Activated CD8-positive, alpha-beta T cell treated with anti-CD3 and anti-CD28 coated beads, Interleukin-2, amount 10 ng/mL, durations not matched to agents 7 days and 5 days (primary cell): ENCODE measurements at regions not wholly inside any gene's neighbourhood (a gene's known extent, or its start where the extent isn't known, plus 50 kb on each side); places are given as distances from the start of the nearest gene placed in this dataset.

Source experiments
- ATAC-seq: fragments of 150-1000 bp; cut with Tn5 transposase; one replicate; pipeline ENCODE4 v1.10.0; 2021; ENCODE audit warnings: moderate library complexity
- CTCF ChIA-PET: fragments of 350-600 bp; sonication (Branson Sonifier 250); formaldehyde crosslinking; loops from one replicate; lab custom pipeline; 2021; ENCODE audit warnings: antibody characterized with exemption; lab: Charles Lee
- POLR2A ChIA-PET: fragments of 350-600 bp; sonication (Branson Sonifier 250); formaldehyde crosslinking; loops from one replicate; lab custom pipeline; 2021; ENCODE audit warnings: antibody characterized with exemption; lab: Charles Lee
- DNase-seq: peaks from one replicate; pipeline ENCODE4 v3.0.0-alpha.2; 2020
- H3K27ac Mint-ChIP-seq: one replicate; pipeline ENCODE4 v1.8.0; 2021; ENCODE audit warnings: mild to moderate bottlenecking, mixed read lengths
- H3K27me3 Mint-ChIP-seq: one replicate; pipeline ENCODE4 v1.8.0; 2021; ENCODE audit warnings: low read depth, mixed read lengths
- H3K36me3 Mint-ChIP-seq: one replicate; pipeline ENCODE4 v1.8.0; 2021; ENCODE audit warnings: low read depth, mixed read lengths
- H3K4me1 Mint-ChIP-seq: one replicate; pipeline ENCODE4 v1.8.0; 2021; ENCODE audit warnings: low read depth, mixed read lengths
- H3K4me3 Mint-ChIP-seq: one replicate; pipeline ENCODE4 v1.8.0; 2021; ENCODE audit warnings: mild to moderate bottlenecking, mixed read lengths
- H3K9me3 Mint-ChIP-seq: one replicate; pipeline ENCODE4 v1.8.0; 2022; ENCODE audit warnings: mixed read lengths; ENCODE audit not compliant: insufficient read depth

DNA sequence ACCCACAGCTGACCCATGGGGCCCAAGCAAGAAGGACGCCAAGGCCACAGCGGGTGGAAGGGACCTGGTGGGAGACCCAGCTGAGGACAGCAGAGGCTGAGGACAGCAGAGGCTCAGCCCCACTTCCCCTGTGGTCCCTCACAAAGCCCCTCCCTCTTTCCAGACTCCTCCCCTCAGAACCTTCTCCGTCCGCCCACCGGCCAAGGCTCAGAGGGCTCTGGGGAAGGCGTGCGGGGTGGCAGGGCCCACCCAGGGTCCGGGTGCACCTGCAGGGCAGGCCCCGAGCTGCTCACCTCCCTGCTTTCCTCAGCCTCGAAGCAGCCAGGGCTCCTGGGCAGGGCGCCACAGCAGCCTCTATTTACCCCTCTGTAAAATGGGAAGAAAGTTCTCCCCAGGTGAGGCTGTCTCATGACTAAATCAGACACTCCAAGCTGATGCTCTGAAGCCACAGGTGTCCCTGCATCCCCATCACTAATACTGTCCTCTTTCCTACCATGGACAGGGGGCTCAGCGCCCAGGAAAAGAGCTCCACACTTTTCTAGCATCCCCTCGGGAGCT is 137.9 kb upstream of the PPP1R26 start:
- Mint-ChIP-seq H3K27ac (no peak overlapping the region), H3K9me3 (no peaks in the 10 kb centered on the region), H3K27me3 (no peaks in the 10 kb centered on the region), H3K36me3 (no peaks in the 10 kb centered on the region), H3K4me3 (no peak overlapping the region), H3K4me1 (no peaks in the 10 kb centered on the region)
- POLR2A ChIA-PET: no interaction called here
- DNase-seq (no peak), ATAC-seq (no peak)
- CTCF ChIA-PET: no interaction called here

DNA sequence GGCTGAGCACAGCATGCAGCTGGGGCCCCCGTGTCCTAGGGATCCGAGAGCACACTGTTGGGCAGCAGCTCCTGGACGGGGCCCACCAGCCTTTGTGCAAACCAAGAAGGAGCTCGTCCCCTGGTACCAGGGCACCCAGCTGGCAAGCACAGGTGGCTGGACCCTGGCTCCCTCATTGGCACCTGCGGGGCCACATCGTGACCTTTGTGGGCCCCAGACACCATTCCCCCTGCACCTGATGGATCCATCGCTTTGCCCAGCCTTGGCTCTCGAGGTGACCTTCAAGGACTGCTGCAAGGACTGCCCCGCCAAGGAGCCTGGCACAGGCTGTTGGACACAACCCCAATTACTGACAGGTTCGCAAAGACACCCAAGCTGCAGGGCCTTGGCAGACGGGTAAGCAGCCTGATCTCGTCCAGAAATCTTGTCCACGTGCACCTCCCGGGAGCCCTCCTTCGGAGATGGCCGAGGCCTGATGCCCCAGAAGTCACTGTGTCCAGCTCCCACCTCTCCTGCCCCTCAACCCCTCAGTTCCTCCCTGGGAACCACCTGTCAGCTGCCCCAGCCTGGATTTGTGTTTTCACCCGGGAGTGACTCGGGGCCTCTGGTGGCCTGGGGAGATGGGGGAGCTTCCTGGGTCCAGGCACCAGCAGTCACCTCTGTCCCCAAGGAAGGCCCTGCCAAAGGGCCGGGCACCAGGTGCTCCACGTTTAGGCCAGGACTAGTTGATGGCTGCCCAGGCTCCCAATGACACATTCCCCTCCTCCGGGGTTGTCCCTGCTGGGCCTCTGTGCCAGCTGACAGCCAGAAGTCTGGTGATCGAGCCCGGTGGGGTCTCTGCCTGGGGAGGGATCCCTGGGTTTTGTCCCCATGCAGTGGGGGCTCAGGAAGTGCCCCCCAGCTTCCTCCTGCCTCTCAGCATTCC is 137.1 kb upstream of the PPP1R26 start:
- no peak overlapping the region for H3K27ac Mint-ChIP-seq
- CTCF ChIA-PET: no interaction called here
- H3K9me3 Mint-ChIP-seq: no peaks in the 10 kb centered on the region
- no peak for ATAC-seq
- H3K36me3 Mint-ChIP-seq: no peaks in the 10 kb centered on the region
- no peak for DNase-seq
- no peaks in the 10 kb centered on the region for H3K27me3 Mint-ChIP-seq
- H3K4me1 Mint-ChIP-seq: no peaks in the 10 kb centered on the region
- POLR2A ChIA-PET: no interaction called here
- no peak overlapping the region for H3K4me3 Mint-ChIP-seq

DNA sequence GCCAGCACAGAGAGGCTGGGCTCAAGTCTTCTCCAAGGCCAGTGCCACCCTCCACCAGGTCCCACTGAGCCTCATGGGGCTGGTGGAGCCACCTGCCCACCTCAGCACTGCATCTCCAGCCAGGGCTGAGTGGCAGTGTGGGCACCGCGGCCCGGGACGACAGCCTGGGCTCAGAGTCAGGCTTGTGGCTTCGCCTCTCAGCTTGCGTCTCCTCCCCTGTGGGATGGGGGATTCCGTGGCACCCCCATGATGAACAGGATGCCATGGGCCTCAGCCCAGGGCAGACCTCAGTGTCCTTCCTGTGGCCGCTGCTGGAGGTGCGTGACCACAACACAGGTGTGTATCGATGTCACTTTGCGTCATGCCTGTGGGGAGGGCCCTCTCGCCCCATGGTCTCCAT is 136.4 kb upstream of the PPP1R26 start:
- Mint-ChIP-seq H3K36me3 (no peaks in the 10 kb centered on the region), H3K4me1 (no peaks in the 10 kb centered on the region), H3K9me3 (no peaks in the 10 kb centered on the region), H3K27ac (no peak overlapping the region), H3K4me3 (no peak overlapping the region), H3K27me3 (no peaks in the 10 kb centered on the region)
- POLR2A ChIA-PET: no interaction called here
- CTCF ChIA-PET: no interaction called here
- no peak for ATAC-seq
- DNase-seq: no peak

DNA sequence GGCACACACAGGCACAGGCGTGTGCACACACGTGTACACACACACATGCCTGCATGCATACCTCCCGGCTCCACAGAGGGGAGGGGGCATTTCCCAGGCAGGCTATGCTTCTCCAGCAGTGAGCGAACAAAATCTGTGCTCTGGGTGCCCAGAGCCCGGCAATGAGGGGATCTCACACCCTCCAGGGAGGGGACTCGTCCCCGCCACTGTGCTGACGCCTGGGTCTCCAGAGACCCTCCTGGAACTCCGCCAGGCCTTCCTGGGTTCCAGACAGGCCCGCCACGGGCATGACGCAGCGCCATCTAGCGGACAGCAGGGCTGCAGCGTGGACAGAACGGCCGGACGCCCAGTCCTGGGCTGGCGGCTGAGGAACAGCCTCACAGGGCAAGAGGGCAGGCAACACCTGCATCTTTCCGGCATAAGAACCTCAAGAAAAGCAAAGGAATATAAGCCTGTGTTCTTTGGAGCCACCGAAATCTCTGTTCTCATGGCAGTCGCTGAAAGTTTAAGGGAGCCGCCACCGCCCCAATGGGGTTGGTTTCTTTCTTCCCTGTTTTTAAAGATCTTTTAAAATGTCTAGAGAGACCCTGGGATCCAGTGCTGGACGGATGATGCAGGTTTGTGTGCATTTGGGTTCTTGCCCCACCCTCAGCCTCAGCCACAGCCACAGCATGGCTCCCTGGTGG is 135.6 kb upstream of the PPP1R26 start:
- POLR2A ChIA-PET: no interaction called here
- CTCF ChIA-PET: no interaction called here
- no peaks in the 10 kb centered on the region for H3K4me1 Mint-ChIP-seq

DNA sequence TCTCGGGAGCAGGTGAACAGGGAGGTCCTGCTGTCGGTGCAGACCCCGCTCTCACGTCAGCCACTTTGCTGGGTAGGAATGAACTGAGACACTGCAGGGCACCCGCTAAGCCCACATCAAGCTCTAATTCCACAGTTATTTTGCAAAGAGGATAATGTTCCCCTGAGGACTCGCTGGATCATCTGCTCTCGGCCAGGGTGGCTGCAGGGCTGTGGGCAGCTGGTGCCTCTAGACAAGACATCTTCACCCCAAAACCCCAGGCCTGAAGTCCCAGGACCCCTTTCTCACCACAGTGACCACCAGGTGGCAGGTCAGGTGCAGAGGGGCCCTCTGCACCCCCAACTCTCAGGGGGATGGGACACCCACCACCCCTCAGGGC is 135.1 kb upstream of the PPP1R26 start:
- no peaks in the 10 kb centered on the region for H3K27me3 Mint-ChIP-seq
- POLR2A ChIA-PET: no interaction called here
- H3K36me3 Mint-ChIP-seq: no peaks in the 10 kb centered on the region
- CTCF ChIA-PET: no interaction called here
- DNase-seq (no peak), ATAC-seq (no peak)
- H3K27ac Mint-ChIP-seq: no peak overlapping the region
- no peaks in the 10 kb centered on the region for H3K4me1 Mint-ChIP-seq
- no peak overlapping the region for H3K4me3 Mint-ChIP-seq
- no peaks in the 10 kb centered on the region for H3K9me3 Mint-ChIP-seq

More for the DNA sequence above, 135.6 kb upstream of the PPP1R26 start:
- DNase-seq (peak; percentile 59), ATAC-seq (peak; percentile 65)
- Mint-ChIP-seq H3K27me3 (no peaks in the 10 kb centered on the region), H3K9me3 (no peaks in the 10 kb centered on the region), H3K36me3 (no peaks in the 10 kb centered on the region), H3K4me3 (no peak overlapping the region), H3K27ac (no peak overlapping the region)

DNA sequence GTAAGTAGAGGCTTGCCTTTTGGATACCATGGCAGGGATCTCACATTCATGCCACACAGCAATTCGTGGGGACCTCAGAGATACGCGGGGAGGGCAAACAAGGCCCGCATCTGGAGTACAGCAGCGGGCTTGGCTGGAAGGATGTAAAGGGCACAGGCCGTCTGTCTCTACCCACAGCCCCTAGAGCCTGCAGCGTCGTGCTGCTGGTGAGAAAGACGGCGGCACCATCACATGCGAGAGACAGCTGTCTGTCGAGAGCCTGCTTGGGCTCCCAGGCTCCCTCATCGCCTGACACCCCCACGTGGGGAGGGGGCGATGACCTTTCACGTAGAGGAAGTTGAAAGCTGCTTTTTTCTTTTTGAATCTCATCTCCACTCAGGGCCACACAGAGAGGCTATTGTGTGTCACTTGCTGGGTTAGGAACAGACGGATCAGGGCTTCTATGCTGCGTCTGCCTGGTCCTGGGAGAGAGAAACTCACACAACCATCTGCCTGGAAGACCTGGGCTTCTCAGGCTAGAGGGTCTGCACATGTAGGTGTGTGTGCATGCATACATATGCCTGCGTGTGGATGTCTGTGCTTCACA is 134.6 kb upstream of the PPP1R26 start:
- Mint-ChIP-seq H3K4me1 (no peaks in the 10 kb centered on the region), H3K4me3 (no peak overlapping the region), H3K27me3 (no peaks in the 10 kb centered on the region), H3K27ac (no peak overlapping the region), H3K36me3 (no peaks in the 10 kb centered on the region), H3K9me3 (no peaks in the 10 kb centered on the region)
- POLR2A ChIA-PET: no interaction called here
- CTCF ChIA-PET: no interaction called here
- ATAC-seq (no peak), DNase-seq (no peak)

DNA sequence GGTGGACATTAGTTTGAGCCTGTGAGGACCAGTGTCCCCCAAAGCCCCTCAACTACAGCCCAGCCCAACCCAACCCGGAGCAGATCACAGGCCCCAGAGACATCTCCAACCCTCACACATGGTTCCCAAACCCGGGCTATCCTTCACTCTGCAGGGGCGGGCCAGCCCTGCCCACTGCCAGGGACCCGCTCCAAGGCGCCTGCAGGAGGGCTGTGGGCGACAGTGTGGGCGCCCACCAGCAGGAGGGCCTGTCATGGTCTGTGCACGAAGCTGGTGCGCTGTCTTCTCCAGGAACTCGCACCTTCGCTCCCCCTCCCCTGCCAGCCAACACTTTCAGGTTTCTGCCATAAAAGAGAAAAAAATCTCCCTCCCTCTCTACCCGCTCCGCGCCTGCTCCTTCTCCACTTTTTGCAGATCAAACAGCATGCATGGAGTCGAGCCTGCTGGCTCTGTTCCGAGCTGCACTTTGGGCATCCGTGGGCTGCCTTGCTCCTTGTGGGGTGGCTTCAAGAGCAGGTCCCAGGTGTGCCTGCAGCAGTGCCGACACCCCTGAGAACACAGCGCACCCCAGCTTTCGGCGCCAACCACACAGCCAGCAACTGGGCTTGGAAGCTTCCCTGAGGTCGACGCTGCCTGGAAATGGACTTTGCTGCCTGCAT is 133.7 kb upstream of the PPP1R26 start:
- POLR2A ChIA-PET: no interaction called here

DNA sequence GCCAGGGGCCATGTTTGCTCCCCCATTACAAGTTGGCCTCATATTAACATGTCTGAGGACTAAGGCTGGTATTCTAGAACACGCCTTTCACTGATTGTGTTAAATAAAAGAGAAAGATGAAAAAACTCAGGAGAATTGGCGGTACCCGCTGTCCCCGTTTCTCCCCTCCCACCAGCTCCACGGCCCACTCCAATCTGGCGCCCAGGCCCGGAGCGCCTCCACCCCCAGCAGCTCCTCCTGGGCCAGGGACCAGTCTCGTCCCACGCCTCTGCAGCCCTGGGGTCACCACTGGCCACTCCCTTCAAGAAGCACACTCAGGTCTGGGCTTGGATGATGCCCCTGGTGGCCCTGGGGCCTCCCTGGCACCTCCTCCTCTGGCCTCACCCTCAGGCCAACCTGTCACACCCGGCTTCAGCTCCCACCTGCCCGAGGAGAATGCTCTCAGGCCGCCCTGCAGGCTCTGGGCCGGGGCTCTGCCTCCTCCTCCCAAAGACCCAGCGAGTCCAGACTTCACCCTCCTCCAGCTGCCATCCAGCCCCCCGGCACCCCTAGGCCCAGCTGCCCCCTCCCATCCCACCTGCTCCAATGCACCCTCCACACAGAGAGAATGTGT is 133.0 kb upstream of the PPP1R26 start:
- Mint-ChIP-seq H3K4me1 (no peaks in the 10 kb centered on the region), H3K27ac (no peak overlapping the region), H3K4me3 (no peak overlapping the region), H3K27me3 (no peaks in the 10 kb centered on the region), H3K9me3 (no peaks in the 10 kb centered on the region), H3K36me3 (no peaks in the 10 kb centered on the region)
- DNase-seq: no peak
- no peak for ATAC-seq
- ChIA-PET POLR2A (no interaction called here), CTCF (no interaction called here)

More for the DNA sequence above, 133.7 kb upstream of the PPP1R26 start:
- no peak overlapping the region for H3K4me3 Mint-ChIP-seq
- no peaks in the 10 kb centered on the region for H3K27me3 Mint-ChIP-seq
- no peaks in the 10 kb centered on the region for H3K36me3 Mint-ChIP-seq
- CTCF ChIA-PET: no interaction called here
- no peak overlapping the region for H3K27ac Mint-ChIP-seq
- ATAC-seq (no peak), DNase-seq (no peak)
- H3K4me1 Mint-ChIP-seq: no peaks in the 10 kb centered on the region
- H3K9me3 Mint-ChIP-seq: no peaks in the 10 kb centered on the region

DNA sequence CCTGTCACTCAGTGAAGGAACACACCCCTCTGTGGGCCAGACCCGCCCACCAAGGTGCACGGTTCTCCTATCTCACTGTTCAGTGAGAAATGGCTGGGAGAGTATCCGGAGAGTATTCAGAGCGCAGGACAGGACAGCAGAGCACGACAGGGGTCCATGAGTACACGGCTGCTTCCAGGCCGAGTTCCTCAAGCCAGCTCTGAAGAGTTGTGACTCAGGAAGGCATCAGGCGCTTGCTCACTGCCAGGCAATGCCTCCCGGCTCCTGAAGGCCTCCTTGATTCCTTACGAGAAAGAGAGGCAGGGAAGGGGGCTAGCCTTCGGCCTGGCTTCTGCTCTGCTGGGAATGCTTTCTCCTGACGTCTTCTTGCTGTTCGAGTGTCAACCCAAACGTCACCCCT is 132.1 kb upstream of the PPP1R26 start:
- DNase-seq: no peak
- ATAC-seq: no peak
- Mint-ChIP-seq H3K4me3 (no peak overlapping the region), H3K27ac (no peak overlapping the region), H3K9me3 (no peaks in the 10 kb centered on the region), H3K36me3 (no peaks in the 10 kb centered on the region), H3K27me3 (no peaks in the 10 kb centered on the region), H3K4me1 (no peaks in the 10 kb centered on the region)
- ChIA-PET POLR2A (no interaction called here), CTCF (no interaction called here)

DNA sequence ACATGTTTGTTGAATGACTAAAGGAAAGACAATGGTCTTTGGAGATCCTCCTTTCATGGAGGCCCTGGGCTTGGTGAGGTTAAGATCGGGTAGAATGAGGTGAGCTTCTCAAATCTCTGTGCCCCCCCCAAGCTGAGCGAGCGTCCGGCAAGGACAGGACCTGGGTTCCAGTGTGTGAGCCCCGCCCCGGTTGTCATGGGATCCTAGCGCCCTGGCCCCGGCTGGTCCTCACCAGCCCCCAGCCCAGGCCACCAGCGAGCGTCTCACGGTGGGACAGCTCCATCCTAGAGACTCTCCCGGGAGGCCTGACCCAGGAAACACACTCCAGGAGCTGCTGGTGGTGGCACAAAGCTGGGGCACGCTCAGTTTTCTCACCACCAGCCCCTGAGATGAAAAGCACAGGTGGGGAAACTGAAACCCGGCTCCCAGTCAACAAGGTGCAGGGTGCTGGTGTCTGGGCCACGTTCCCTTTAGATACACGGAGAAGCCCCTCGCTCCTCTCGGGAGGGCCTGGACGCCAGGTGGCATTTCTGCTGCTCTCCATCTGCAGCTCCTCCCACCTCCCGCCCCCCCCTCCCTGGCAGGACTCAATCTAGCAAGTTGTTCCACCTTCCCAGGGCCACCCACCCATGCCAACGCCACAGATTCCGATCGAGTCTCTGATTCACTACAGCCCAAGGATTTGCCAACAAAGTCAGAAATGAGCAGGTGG is 131.3 kb upstream of the PPP1R26 start:
- ChIA-PET CTCF (no interaction called here), POLR2A (no interaction called here)
- ATAC-seq: no peak

DNA sequence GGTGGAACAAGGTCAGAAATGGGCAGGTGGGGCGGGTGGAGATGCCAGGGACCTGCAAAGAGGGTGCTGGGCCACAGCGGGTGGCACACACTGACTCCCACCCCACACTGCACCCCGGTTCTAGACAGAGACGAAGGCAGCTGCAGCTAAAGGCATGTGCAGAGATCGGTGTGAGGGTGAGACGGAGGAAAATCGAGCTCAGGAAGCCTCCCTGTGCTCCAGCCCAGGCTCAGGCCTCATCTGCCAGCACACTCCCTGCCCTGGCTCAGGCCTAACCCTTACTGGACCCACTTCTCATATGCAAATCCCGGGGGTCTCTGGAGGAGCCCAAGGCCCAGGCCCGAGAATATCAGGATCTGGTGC is 130.8 kb upstream of the PPP1R26 start:
- no peak overlapping the region for H3K27ac Mint-ChIP-seq
- no peak for ATAC-seq
- ChIA-PET CTCF (no interaction called here), POLR2A (no interaction called here)
- H3K4me1 Mint-ChIP-seq: no peaks in the 10 kb centered on the region
- no peaks in the 10 kb centered on the region for H3K9me3 Mint-ChIP-seq
- no peaks in the 10 kb centered on the region for H3K36me3 Mint-ChIP-seq
- no peak for DNase-seq
- H3K27me3 Mint-ChIP-seq: no peaks in the 10 kb centered on the region
- H3K4me3 Mint-ChIP-seq: no peak overlapping the region

More for the DNA sequence above, 131.3 kb upstream of the PPP1R26 start:
- Mint-ChIP-seq H3K27me3 (no peaks in the 10 kb centered on the region), H3K4me3 (no peak overlapping the region), H3K27ac (no peak overlapping the region), H3K4me1 (no peaks in the 10 kb centered on the region), H3K9me3 (no peaks in the 10 kb centered on the region), H3K36me3 (no peaks in the 10 kb centered on the region)
- no peak for DNase-seq
